ENCODE measurements at regions not wholly inside any gene's neighbourhood (a gene's known extent, or its start where the extent isn't known, plus 50 kb on each side); places are given as distances from the start of the nearest gene placed in this dataset.

DNA sequence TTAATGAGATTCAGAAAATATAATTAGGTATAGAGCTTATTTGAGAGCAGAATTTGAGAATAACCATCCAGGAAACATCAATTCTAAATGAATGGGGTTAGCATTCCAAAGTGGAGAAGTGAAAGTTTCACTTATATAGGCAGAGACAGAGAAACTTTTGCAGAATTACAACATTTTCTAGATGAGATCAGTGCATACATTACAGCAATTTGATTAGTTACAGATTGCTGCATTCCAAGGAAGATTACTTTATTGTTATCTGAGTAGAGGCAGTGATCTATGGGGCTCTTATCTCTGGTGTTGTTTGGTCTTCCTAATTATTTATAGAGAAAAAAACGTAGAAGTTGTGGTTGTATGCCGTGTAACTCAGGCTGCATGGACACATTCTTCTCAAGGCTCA lies 373.8 kb upstream of the SYT4 start:
- peak; percentile 46 for DNase-seq

DNA sequence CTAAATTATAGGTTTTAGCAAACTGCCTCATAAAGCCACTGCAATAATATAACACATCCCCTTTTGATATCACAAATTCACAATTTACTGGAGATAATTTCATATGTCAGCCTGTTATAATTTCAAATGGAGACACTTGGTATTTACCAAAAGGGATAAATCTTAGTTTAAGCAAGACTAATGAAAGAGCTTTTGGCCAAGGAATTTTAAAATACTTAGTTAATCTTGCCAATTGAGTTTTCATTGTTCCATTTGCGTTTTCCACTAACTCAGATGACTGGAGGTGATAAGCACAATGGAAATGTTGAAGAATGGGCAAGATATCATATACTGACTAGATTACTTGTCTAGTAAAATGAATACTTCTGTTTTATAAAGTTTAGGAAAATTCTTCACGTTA lies 379.3 kb upstream of the SYT4 start:
- no peak for DNase-seq

DNA sequence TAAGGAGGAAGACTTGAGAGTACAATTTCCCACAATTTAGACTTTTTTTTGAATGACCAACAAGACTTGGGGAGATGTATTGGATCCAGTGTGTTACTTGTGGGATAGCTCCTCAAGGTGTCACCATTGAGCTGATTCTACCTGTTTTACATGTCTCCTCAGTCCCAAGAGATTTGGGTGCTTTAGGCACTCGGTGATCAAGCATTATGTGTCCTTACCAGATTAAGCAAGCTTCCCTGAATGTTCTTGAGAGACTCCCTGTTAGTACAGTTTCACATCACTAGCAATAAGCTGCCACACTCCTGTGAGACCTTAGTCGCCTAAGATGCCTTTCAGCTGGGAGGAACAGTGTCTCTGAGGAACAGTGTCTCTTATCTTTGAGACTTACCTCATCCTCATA lies 384.3 kb upstream of the SYT4 start:
- peak; percentile 79 for DNase-seq

DNA sequence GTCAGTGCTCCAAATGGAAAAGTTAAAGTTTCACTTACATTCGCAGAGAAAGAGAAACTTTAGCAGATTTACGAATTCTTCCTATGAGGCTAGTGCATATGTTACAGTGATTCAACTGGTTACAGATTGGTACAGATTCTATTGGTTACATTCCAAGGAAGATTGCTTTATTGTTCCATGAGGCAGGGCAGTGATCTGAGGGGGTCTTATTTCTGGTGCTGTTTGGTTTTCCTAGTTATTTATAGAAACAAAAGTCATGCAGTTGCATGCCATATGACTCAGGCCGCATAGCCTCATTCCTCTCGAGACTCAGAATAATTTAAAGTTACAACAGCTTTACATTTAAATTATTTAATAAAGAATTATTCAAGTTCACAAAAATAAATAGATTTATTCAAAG lies 385.4 kb upstream of the SYT4 start:
- DNase-seq = peak; percentile 96

- DNase-seq = no peak
These were observed 385.9 kb upstream of the SYT4 start for GRCh38 chr18:43663159-43663558.

- peak; percentile 25 for DNase-seq
These were observed 387.3 kb upstream of the SYT4 start for GRCh38 chr18:43664487-43665008.

GRCh38 chr18:43665105-43665788 lies 388.0 kb upstream of the SYT4 start:
- peak; percentile 92 for DNase-seq

GRCh38 chr18:43668866-43669265 lies 391.6 kb upstream of the SYT4 start:
- DNase-seq = no peak

GRCh38 chr18:43671431-43671830 lies 394.1 kb upstream of the SYT4 start:
- no peak for DNase-seq

DNA sequence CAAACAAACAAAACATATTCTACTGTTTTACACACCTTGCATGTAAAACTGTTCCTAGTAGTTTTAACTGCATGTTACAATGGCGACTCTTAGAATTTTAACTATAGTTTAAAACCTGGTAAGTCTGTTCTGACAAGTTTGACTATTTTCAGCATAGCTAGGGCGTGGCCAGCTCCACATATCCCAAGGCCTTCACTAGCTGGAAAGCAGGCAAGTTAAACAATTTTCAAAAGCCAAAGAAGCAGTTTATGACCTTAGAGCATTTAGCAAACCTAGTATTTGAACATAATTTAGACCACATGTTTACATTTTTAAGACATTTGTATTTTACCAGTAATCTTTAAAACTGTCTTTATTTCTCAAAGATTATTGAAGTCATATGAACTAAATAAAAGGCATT lies 402.8 kb upstream of the SYT4 start:
- DNase-seq = peak; percentile 57

- DNase-seq = peak; percentile 34
These were observed 404.4 kb upstream of the SYT4 start for GRCh38 chr18:43681661-43682060.

DNA sequence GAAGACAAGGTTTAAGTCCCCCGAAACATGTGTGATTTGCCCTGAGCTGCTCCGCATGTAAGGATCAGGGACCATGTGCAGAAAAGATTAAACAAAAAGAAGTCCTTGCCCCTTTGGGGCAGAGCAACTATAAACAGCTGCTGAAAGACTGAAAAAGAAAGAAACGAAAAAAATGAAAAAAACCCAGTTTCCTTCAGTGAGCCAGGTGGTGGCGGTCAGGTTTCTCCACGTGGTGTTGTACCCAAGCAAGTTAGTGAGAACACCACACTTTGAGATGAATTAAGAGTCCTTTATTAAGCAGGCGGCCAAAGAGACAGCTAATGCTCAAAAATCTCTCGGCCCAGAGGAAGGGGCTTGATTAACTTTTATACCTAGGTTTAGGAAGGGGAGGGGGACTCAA lies 404.9 kb upstream of the SYT4 start:
- no peak for DNase-seq

GRCh38 chr18:43686709-43687108 lies 409.4 kb upstream of the SYT4 start:
- no peak for DNase-seq

- DNase-seq = peak; percentile 80
These were observed 414.9 kb upstream of the SYT4 start for GRCh38 chr18:43692099-43692690.

- DNase-seq = no peak
These were observed 425.1 kb upstream of the SYT4 start for GRCh38 chr18:43702399-43702798.

GRCh38 chr18:43703050-43703449 lies 425.8 kb upstream of the SYT4 start:
- no peak for DNase-seq

DNA sequence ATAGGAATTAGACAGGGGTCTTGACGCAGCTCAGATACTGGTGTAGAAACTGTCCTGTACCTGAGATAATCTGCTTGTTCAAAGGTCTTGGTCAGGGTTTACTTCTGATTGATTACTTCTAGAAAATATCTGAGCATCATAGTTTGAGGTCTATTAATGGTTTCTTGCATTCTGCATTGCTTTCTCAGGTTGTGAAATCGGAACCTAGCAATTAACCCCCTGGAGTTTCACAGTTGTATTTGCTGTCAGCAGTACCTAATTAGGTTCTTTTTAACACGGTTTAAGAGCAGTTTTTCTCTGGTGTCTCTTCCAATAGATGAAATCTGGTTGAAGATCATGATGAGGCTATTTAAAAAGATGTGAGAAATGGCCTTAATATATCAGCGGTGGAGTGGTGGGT lies 428.6 kb upstream of the SYT4 start:
- no peak for DNase-seq

- DNase-seq = no peak
These were observed 432.8 kb upstream of the SYT4 start for GRCh38 chr18:43710135-43710534.

DNA sequence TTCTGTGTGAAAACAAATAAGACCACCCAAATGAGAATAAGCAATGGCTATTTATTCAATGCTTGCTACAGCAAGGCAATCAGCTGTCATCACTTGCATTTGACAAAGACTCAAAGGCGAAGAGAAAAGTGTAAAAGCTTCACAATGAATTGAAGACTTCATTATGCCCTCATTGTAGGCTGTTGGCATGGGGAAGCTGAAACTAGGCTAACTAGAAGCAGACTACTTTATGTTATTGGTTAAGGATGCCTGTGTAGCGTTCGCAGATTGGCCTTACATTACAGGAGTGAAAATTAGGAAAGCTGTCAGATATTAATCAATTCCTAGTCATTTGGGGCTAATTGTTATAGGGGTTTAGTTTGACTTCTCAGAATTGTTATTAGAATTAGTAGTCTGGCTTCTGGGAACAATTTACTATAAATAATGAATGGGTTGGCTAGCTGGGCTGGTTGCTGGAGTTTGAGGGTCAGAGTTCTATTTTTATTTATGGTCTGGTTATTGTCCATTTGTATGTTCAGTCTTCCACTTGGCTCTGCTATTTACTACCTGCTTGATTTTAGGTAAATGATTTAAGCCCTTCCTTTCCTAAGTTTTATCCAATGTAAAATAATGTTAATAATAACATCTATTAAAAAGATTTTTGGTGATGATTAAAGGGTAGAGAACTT lies 437.2 kb upstream of the SYT4 start:
- no peak for DNase-seq

DNA sequence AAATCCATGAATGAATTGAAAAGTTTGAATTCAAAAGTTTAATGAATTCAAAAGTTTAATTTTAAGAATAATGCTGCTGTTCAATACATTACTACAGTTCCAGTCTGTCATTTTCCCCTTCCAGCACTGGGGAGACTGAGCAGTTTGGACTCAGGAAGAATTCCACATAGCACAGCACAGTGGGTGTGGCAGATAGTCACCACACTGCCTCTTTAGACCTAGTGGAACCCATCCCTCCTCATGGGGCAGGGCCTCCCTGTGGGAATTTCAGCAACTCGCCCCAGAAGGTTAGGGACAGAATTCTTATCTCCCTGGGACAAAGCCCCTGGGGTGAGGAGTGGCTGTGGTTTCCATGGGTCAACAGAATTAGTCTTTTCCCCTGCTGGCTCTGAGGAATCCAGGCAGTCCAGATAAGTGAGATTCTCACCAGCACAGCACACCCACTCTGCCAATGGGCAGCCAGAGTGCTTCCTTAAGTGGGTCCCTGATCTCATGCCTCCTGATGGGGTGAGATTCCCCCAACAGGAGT lies 442.0 kb upstream of the SYT4 start:
- DNase-seq = no peak

DNA sequence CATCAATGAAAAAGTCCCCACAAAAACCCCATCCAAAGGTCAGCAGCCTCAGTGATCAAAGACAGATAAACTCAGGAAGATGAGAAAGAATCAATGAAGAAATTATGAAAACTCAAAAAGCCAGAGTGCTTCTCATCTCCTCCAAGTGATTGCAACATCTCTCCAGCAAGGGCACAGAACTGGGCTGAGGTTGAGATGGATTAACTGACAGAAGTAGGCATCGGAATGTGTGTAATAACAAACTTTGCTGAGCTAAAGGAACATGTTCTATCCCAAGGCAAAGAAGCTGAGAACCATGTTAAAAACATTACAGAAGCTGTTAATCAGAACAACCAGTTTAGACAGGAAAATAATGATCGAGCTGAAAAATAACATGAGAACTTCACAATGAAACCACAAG lies 442.8 kb upstream of the SYT4 start:
- DNase-seq = no peak

- DNase-seq = no peak
These were observed 458.3 kb upstream of the SYT4 start for GRCh38 chr18:43735570-43735969.

DNA sequence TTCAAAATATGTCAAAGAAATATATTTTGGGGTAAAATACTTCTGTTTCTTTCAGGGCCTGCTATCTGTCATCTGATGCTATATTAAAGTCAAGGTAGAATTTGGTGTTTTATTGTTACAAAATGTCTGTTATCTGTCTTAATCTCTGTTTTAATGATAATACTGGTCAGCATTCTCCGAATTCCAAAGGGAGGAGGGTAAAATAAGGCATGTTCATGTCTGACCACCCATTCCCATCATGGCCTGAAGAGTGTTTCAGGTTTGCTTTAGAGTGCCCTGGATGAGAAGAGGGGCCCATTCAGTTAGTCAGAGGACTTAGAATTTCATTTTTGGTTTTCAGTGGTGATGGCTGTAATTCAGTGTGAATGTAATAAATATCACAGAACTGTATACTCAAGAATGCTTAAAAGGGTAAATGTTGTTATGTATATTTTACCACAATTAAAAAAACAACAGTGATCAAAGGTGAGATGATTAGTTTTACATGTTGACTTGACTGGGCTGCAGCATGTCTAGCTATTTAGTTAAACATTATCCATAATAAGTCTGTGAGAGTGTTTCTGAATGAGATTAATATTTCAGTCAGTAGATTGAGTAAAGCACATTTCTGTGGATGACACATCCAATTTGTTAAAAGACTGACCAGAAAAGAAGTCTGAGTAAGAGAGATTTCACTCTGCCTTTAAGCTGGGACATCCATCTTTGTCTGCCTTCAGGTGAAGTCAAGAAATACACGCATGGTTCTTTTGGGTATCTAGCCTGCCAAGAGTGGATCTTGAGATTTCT lies 467.9 kb upstream of the SYT4 start:
- DNase-seq = no peak
